Ovary (tissue), 3 donors: ENCODE measurements at regions not wholly inside any gene's neighbourhood (a gene's known extent, or its start where the extent isn't known, plus 50 kb on each side); places are given as distances from the start of the nearest gene placed in this dataset.

Source experiments
- POLR2A ChIP-seq: fragments of 450-650 bp; IDR thresholded peaks from one replicate; pipeline ENCODE4 v1.6.1; 2017; ENCODE audit warnings: antibody characterized with exemption, mild to moderate bottlenecking, moderate library complexity
- TF ChIP-seq, protein P1 (sequence below), 3 donors: fragments of 450-650 bp in 2 of 3; fragments of 200-600 bp in 1 of 3; IDR thresholded peaks; one replicate each; pipeline versions ENCODE4 v1.5.1 to v1.8.0; 2016 to 2022; ENCODE audit warnings: antibody characterized with exemption in 3 of 3, mild to moderate bottlenecking in 1 of 3
- donor health status: DM: no; HTN: no; CAD: no.

DNA sequence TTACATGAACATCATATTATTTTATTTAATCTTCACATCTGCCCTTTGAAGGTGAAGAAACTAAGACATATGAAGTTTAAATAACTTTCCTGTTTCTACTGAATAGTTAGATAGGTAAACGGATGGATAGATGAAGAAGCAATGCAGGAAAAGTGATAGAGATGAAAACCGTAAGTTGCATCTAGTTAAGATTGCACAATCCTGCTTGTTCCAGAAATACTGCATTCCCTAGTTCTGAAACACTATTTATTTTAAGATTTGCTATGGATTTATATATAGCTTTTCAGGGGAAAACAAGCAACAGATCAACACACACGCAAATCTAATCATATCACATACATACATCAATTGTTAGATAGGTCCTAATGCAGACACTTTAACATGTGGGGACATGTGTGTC lies 512.7 kb upstream of the C16orf82 start:
- TF ChIP-seq, protein P1, sequence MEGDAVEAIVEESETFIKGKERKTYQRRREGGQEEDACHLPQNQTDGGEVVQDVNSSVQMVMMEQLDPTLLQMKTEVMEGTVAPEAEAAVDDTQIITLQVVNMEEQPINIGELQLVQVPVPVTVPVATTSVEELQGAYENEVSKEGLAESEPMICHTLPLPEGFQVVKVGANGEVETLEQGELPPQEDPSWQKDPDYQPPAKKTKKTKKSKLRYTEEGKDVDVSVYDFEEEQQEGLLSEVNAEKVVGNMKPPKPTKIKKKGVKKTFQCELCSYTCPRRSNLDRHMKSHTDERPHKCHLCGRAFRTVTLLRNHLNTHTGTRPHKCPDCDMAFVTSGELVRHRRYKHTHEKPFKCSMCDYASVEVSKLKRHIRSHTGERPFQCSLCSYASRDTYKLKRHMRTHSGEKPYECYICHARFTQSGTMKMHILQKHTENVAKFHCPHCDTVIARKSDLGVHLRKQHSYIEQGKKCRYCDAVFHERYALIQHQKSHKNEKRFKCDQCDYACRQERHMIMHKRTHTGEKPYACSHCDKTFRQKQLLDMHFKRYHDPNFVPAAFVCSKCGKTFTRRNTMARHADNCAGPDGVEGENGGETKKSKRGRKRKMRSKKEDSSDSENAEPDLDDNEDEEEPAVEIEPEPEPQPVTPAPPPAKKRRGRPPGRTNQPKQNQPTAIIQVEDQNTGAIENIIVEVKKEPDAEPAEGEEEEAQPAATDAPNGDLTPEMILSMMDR (IDR thresholded peaks at IDR 0.05) = no peak
- TF ChIP-seq POLR2A = no peak
